Peyer's patch (tissue), 4 donors: ENCODE measurements at regions not wholly inside any gene's neighbourhood (a gene's known extent, or its start where the extent isn't known, plus 50 kb on each side); places are given as distances from the start of the nearest gene placed in this dataset.
"Not testable (repeated sequence)": the region's sequence is repeated elsewhere in the genome, so short reads cannot be mapped to it uniquely, and the experiment has no call there.

Source experiments
- DNase-seq, 3 donors: peaks; one replicate each; pipeline ENCODE4 v3.0.0-alpha.2; 2017 to 2019
- H3K27ac ChIP-seq, 4 donors: fragments of 200-600 bp; sonication (generic); one replicate each; pipeline ENCODE4 v1.5.1; 2016 to 2019
- H3K27me3 ChIP-seq, 2 donors: fragments of 200-600 bp; sonication (generic); one replicate each; pipeline ENCODE4 v1.5.1; 2019
- H3K36me3 ChIP-seq, 3 donors: fragments of 200-600 bp; sonication (generic); one replicate each; pipeline ENCODE4 v1.5.1; 2016 to 2019
- H3K4me1 ChIP-seq, 4 donors: fragments of 200-600 bp; sonication (generic); one replicate each; pipeline ENCODE4 v1.5.1; 2016 to 2019
- H3K4me3 ChIP-seq, 4 donors: fragments of 200-600 bp; sonication (generic); 1 replicate in 3 of 4; 2 replicates in 1 of 4; pipeline ENCODE4 v1.5.1; 2016 to 2019; ENCODE audit warnings: mild to moderate bottlenecking in 1 of 4
- H3K9me3 ChIP-seq, 4 donors: fragments of 200-600 bp; sonication (generic); one replicate each; pipeline ENCODE4 v1.5.1; 2016 to 2019; ENCODE audit warnings: mild to moderate bottlenecking in 1 of 4
- CTCF ChIP-seq, 6 experiments: fragments of 450-650 bp in 4 of 6; fragments of 200-600 bp in 2 of 6; sonication (generic) in 1 of 6; IDR thresholded peaks; one replicate each; pipeline ENCODE4 v1.5.1; 2017 to 2019; ENCODE audit warnings: antibody characterized with exemption in 6 of 6, mild to moderate bottlenecking in 3 of 6, moderate library complexity in 1 of 6
- POLR2A ChIP-seq, 2 donors: fragments of 450-650 bp; IDR thresholded peaks; one replicate each; pipeline ENCODE4 v1.5.1; 2017; ENCODE audit warnings: antibody characterized with exemption in 2 of 2, mild to moderate bottlenecking in 2 of 2, moderate library complexity in 2 of 2

- no peak overlapping the region for H3K27ac ChIP-seq
- TF ChIP-seq CTCF (IDR thresholded peaks at IDR 0.05), result no peak
- TF ChIP-seq POLR2A (IDR thresholded peaks at IDR 0.05), result no peak
Measured at GRCh38 chr12:75657831-75658230, 146.4 kb upstream of the KRR1 start.

GRCh38 chr12:75657354-75657753 is 145.9 kb upstream of the KRR1 start:
- H3K36me3 ChIP-seq, DNase-seq, H3K4me3 ChIP-seq, H3K27me3 ChIP-seq, H3K4me1 ChIP-seq, H3K9me3 ChIP-seq, H3K27ac ChIP-seq: not testable (repeated sequence)

More at GRCh38 chr12:75657831-75658230, 146.4 kb upstream of the KRR1 start:
- no peaks in the 10 kb centered on the region for H3K9me3 ChIP-seq
- H3K27me3 ChIP-seq, result no peaks in the 10 kb centered on the region
- H3K4me1 ChIP-seq, result no peaks in the 10 kb centered on the region
- DNase-seq, result no peak
- no peak overlapping the region for H3K4me3 ChIP-seq
- no peaks in the 10 kb centered on the region for H3K36me3 ChIP-seq

GRCh38 chr12:75656648-75657047 is 145.2 kb upstream of the KRR1 start:
- Histone ChIP-seq H3K27ac (no peak overlapping the region), H3K4me3 (no peak overlapping the region), H3K4me1 (no peaks in the 10 kb centered on the region), H3K9me3 (no peaks in the 10 kb centered on the region), H3K27me3 (no peaks in the 10 kb centered on the region), H3K36me3 (no peaks in the 10 kb centered on the region)
- TF ChIP-seq CTCF (IDR thresholded peaks at IDR 0.05), result no peak
- no peak for TF ChIP-seq POLR2A (IDR thresholded peaks at IDR 0.05)
- DNase-seq, result no peak

- H3K36me3 ChIP-seq, result no peaks in the 10 kb centered on the region
- no peak overlapping the region for H3K27ac ChIP-seq
- H3K4me3 ChIP-seq, result no peak overlapping the region
- no peaks in the 10 kb centered on the region for H3K27me3 ChIP-seq
- TF ChIP-seq POLR2A (IDR thresholded peaks at IDR 0.05) (no peak), CTCF (IDR thresholded peaks at IDR 0.05) (no peak)
- no peaks in the 10 kb centered on the region for H3K4me1 ChIP-seq
- no peaks in the 10 kb centered on the region for H3K9me3 ChIP-seq
- DNase-seq, result no peak
Measured at GRCh38 chr12:75656210-75656609, 144.8 kb upstream of the KRR1 start.

GRCh38 chr12:75655315-75655806 is 144.0 kb upstream of the KRR1 start:
- no peak for DNase-seq
- no peak for TF ChIP-seq POLR2A (IDR thresholded peaks at IDR 0.05)
- no peak for TF ChIP-seq CTCF (IDR thresholded peaks at IDR 0.05)
- H3K4me3 ChIP-seq, result no peak overlapping the region
- H3K4me1 ChIP-seq, result no peaks in the 10 kb centered on the region
- no peak overlapping the region for H3K27ac ChIP-seq
- no peaks in the 10 kb centered on the region for H3K27me3 ChIP-seq
- H3K9me3 ChIP-seq, result no peaks in the 10 kb centered on the region
- H3K36me3 ChIP-seq, result no peaks in the 10 kb centered on the region

- DNase-seq, result no peak
- Histone ChIP-seq H3K27ac (no peak overlapping the region), H3K36me3 (no peaks in the 10 kb centered on the region), H3K9me3 (no peaks in the 10 kb centered on the region), H3K4me1 (no peaks in the 10 kb centered on the region), H3K27me3 (no peaks in the 10 kb centered on the region), H3K4me3 (no peak overlapping the region)
- TF ChIP-seq CTCF (IDR thresholded peaks at IDR 0.05) (no peak), POLR2A (IDR thresholded peaks at IDR 0.05) (no peak)
Measured at GRCh38 chr12:75651342-75651695, 139.9 kb upstream of the KRR1 start.
